Neural cell (in vitro differentiated cells): ENCODE measurements at regions not wholly inside any gene's neighbourhood (a gene's known extent, or its start where the extent isn't known, plus 50 kb on each side); places are given as distances from the start of the nearest gene placed in this dataset.

ENCODE experiments used
- EP300 ChIP-seq: fragments of 450-650 bp; conservative IDR thresholded peaks from 2 replicates; pipeline ENCODE4 v1.6.1; 2014; ENCODE audit warnings: antibody characterized with exemption, mild to moderate bottlenecking, moderate library complexity; ENCODE audit not compliant: poor library complexity, severe bottlenecking
- EZH2 ChIP-seq: fragments of 200-600, 300-800 bp; shearing (Covaris generic), sonication (generic); IDR thresholded peaks from 2 replicates; pipeline ENCODE4 v1.6.1; 2014; ENCODE audit warnings: antibody characterized with exemption, low read length, borderline replicate concordance, mild to moderate bottlenecking; ENCODE audit not compliant: insufficient read depth, poor library complexity, severe bottlenecking
- MXI1 ChIP-seq: fragments of 450-650 bp; conservative IDR thresholded peaks from 2 replicates; pipeline ENCODE4 v1.6.1; 2014; ENCODE audit warnings: antibody characterized with exemption, mild to moderate bottlenecking; ENCODE audit not compliant: poor library complexity, severe bottlenecking
- POLR2AphosphoS5 ChIP-seq: IDR thresholded peaks from 2 replicates; pipeline ENCODE4 v1.6.1; 2012
- RAD21 ChIP-seq: fragments of 450-650 bp; conservative IDR thresholded peaks from 2 replicates; pipeline ENCODE4 v1.6.1; 2014; ENCODE audit warnings: antibody characterized with exemption, mild to moderate bottlenecking, moderate library complexity
- SMC3 ChIP-seq: fragments of 450-650 bp; conservative IDR thresholded peaks from 2 replicates; pipeline ENCODE4 v1.6.1; 2014; ENCODE audit warnings: antibody characterized with exemption, mild to moderate bottlenecking, moderate library complexity; ENCODE audit not compliant: poor library complexity
- TAF1 ChIP-seq: IDR thresholded peaks from 2 replicates; pipeline ENCODE4 v1.6.1; 2012; ENCODE audit warnings: low read depth
- TF ChIP-seq, protein P1 (sequence below): fragments of 450-650 bp; IDR thresholded peaks from 2 replicates; pipeline ENCODE4 v1.5.1; 2014; ENCODE audit warnings: antibody characterized with exemption, mild to moderate bottlenecking, moderate library complexity; ENCODE audit not compliant: poor library complexity, severe bottlenecking
- TF ChIP-seq, protein P2 (sequence below): IDR thresholded peaks from 2 replicates; pipeline ENCODE4 v1.6.1; 2012; ENCODE audit warnings: borderline replicate concordance

DNA sequence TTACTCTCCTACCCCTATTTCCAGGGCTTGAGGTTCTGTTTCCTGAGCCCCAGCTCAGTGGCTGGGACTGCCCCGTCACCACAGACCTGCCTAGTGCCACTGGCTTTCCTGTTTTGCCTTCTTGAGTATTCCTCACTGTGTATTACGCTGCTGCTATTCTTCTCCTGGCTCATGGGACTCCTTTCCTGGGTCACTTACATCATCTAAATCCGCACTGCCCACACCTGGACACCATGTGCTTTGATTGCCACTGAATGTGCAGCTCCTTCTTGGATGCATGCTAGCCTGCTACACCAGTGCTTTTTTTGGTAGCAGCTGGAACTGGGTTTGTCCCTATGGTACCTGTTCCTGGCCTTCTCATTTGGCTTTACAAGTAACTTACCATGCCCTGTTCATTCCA is 96.6 kb upstream of the PTPRM start:
- TF ChIP-seq, protein P1, sequence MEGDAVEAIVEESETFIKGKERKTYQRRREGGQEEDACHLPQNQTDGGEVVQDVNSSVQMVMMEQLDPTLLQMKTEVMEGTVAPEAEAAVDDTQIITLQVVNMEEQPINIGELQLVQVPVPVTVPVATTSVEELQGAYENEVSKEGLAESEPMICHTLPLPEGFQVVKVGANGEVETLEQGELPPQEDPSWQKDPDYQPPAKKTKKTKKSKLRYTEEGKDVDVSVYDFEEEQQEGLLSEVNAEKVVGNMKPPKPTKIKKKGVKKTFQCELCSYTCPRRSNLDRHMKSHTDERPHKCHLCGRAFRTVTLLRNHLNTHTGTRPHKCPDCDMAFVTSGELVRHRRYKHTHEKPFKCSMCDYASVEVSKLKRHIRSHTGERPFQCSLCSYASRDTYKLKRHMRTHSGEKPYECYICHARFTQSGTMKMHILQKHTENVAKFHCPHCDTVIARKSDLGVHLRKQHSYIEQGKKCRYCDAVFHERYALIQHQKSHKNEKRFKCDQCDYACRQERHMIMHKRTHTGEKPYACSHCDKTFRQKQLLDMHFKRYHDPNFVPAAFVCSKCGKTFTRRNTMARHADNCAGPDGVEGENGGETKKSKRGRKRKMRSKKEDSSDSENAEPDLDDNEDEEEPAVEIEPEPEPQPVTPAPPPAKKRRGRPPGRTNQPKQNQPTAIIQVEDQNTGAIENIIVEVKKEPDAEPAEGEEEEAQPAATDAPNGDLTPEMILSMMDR: no peak
- TF ChIP-seq, protein P2, sequence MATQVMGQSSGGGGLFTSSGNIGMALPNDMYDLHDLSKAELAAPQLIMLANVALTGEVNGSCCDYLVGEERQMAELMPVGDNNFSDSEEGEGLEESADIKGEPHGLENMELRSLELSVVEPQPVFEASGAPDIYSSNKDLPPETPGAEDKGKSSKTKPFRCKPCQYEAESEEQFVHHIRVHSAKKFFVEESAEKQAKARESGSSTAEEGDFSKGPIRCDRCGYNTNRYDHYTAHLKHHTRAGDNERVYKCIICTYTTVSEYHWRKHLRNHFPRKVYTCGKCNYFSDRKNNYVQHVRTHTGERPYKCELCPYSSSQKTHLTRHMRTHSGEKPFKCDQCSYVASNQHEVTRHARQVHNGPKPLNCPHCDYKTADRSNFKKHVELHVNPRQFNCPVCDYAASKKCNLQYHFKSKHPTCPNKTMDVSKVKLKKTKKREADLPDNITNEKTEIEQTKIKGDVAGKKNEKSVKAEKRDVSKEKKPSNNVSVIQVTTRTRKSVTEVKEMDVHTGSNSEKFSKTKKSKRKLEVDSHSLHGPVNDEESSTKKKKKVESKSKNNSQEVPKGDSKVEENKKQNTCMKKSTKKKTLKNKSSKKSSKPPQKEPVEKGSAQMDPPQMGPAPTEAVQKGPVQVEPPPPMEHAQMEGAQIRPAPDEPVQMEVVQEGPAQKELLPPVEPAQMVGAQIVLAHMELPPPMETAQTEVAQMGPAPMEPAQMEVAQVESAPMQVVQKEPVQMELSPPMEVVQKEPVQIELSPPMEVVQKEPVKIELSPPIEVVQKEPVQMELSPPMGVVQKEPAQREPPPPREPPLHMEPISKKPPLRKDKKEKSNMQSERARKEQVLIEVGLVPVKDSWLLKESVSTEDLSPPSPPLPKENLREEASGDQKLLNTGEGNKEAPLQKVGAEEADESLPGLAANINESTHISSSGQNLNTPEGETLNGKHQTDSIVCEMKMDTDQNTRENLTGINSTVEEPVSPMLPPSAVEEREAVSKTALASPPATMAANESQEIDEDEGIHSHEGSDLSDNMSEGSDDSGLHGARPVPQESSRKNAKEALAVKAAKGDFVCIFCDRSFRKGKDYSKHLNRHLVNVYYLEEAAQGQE: no peak
- TF ChIP-seq EZH2 (no peak), POLR2AphosphoS5 (no peak), SMC3 (no peak), TAF1 (no peak), RAD21 (no peak), EP300 (no peak), MXI1 (no peak)
